ENCODE measurements at regions not wholly inside any gene's neighbourhood (a gene's known extent, or its start where the extent isn't known, plus 50 kb on each side); places are given as distances from the start of the nearest gene placed in this dataset.
"Not testable (repeated sequence)": the region's sequence is repeated elsewhere in the genome, so short reads cannot be mapped to it uniquely, and the experiment has no call there.

DNA sequence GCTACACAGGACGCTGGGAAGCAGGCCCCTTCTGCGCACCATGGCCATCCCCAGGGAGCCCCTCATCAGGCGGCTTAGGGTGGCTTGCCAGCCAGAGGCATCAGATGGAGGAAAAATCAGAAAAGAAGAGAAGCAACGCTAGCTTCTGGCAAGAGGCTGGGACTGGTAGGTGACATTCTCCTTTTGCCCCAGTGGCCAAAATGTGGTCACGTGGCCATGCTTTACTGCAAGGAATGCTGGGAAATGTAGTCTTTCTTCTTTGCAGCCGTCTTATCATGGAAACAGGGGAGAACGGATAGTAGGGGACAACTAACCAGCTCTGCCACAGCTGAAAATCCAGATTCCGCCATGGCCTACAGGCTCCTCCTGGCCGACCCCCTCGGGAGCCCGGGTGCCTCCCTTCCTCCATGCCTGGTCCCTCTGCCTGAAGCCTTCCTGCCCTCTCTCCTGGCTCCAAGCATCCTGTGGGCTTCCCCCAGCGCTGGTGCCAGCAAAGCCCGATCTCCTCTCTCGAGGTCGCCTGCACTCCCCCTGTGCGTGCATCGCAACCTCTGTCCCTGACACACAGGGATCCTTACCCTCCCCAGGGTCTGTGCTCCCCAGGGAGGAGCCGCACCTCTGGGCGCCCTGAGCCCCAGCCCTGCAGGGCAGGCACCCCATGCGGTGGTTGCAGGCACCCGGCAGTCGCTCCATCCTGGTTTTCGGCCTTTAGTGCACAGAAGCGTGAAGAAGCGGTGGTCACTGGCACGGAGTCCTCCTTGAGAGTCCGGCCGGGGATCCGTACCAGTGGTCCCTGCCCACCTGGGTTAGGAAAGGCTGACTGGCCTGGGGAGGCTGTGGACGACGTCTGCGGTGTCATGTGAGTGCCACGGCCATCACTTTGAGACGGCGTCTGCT lies 307.7 kb downstream of the TP53TG3F start:
- H3K27ac ChIP-seq; H3K4me1 ChIP-seq; H3K4me3 ChIP-seq; H3K27me3 ChIP-seq; H3K9ac ChIP-seq; H3K36me3 ChIP-seq; H3K9me3 ChIP-seq (replicated peaks in 1 of 11); H4K20me1 ChIP-seq; H3K4me2 ChIP-seq: not testable (repeated sequence)

DNA sequence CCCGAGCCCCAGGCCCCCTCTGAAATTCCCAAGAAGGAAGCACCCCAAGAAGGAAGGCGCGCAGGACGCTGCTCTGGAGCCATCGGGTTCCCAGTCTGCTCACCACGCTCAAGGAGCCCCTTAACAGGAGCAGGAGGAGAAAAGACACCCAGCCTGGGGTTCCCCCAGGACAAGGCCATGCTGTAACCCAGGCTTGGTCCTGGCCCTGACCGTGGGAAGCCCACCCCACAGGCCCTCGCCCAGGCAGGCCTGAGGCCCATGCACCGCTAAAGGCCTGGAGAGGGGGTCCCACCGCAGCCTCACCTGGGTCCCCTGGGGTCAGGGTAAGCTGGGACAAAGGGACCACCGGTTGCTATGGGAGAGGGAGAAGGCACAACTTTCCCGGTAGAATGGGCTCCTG lies 309.3 kb downstream of the TP53TG3F start:
- H3K9me3 ChIP-seq (replicated peaks in 1 of 11); H3K36me3 ChIP-seq; H3K4me2 ChIP-seq; H4K20me1 ChIP-seq; H3K4me3 ChIP-seq; H3K27ac ChIP-seq; H3K4me1 ChIP-seq; H3K27me3 ChIP-seq; H3K9ac ChIP-seq: not testable (repeated sequence)

DNA sequence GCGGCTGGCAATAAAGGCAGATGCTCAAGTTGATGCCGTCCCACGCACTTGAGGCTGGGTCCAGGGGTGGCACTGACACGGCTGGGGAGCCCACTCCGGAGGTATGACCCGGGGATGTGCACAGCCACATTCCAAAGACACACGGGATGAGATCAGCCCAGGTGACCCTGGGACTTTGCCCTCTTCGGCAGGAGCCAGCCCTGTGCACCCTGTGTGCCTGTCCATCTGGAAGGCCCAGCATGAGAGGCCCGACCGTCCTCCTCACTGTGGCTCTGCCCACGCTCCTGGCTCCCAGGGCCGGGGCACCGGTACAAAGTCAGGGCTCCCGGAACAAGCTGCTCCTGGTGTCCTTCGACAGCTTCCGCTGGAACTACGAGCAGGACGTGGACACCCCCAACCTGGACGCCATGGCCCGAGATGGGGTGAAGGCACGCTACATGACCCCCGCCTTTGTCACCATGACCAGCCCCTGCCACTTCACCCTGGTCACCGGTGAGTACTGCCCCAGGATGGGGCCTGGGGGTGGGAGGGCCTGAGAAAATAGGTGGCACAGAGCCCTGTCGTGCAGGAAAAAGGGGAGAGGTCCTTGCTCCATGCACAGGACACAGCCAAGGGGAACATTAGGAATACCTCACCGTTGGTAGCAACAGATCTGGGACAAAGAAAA lies 309.9 kb downstream of the TP53TG3F start:
- H3K27ac ChIP-seq; H3K9me3 ChIP-seq (replicated peaks in 1 of 11); H3K27me3 ChIP-seq; H3K4me3 ChIP-seq; H3K36me3 ChIP-seq; H3K4me1 ChIP-seq; H4K20me1 ChIP-seq; H3K4me2 ChIP-seq; H3K9ac ChIP-seq: not testable (repeated sequence)

DNA sequence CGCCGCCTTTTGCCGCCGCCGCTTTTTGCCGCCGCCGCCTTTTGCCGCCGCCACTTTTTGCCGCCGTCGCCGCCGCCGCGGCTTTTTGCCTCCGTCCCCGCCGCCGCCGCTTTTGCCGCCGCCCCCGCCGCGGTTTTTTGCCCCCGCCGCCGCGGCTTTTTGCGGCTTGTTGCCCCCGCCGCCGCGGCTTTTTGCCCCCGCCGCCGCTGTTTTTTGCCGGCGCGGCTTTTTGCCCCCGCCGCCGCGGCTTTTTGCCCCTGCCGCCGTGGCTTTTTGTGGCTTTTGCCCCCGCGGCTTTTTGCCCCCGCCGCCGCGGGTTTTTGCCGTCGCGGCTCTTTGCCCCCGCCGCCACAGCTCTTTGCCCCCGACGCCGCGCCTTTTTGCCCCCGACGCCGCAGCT lies 311.1 kb downstream of the TP53TG3F start:
- not testable (repeated sequence) for H3K4me3 ChIP-seq; H3K27ac ChIP-seq; H4K20me1 ChIP-seq; H3K36me3 ChIP-seq; H3K9me3 ChIP-seq (replicated peaks in 1 of 11); H3K4me2 ChIP-seq; H3K9ac ChIP-seq; H3K4me1 ChIP-seq; H3K27me3 ChIP-seq

DNA sequence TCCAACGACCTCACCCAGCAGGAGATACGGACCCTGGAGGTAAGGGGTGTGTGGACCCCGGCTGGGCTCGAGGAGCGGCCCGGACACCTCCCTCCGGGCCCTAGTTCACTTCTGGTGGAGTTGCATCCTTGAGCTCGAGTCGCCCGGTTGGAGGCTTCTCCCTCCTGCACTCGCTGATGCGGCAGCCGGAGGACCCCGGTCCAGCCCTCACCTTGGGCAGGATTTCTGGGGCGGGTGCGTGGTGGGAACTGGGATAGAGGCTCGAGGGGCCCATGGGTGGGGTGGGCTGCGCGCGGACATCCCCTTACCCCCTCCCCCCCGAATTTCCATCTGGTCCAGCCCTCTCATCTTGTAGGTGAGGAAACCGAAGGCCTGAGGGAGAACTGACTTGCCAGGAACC lies 311.8 kb downstream of the TP53TG3F start:
- not testable (repeated sequence) for H3K4me1 ChIP-seq; H3K36me3 ChIP-seq; H3K4me3 ChIP-seq; H3K9ac ChIP-seq; H3K9me3 ChIP-seq (replicated peaks in 1 of 11); H3K27me3 ChIP-seq; H4K20me1 ChIP-seq; H3K4me2 ChIP-seq; H3K27ac ChIP-seq

DNA sequence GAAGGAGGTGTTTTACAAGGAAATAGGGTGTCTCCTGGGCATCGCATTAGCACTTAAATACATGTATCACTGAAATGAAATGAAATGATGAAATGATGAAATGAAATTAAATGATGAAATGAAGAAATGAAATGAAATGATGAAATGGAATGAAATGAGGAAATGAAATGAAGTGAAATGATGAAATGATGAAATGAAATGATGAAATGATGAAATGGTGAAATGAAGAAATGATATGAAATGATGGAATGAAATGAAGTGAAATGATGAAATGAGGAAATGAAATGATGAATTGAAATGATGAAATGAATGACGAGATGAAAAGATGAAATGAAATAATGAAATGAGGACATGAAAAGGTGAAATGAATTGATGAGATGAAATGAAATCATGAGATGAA lies 314.6 kb downstream of the TP53TG3F start:
- not testable (repeated sequence) for H3K9me3 ChIP-seq (replicated peaks in 1 of 11); H3K4me1 ChIP-seq; H3K27me3 ChIP-seq; H4K20me1 ChIP-seq; H3K9ac ChIP-seq; H3K4me3 ChIP-seq; H3K4me2 ChIP-seq; H3K36me3 ChIP-seq; H3K27ac ChIP-seq

DNA sequence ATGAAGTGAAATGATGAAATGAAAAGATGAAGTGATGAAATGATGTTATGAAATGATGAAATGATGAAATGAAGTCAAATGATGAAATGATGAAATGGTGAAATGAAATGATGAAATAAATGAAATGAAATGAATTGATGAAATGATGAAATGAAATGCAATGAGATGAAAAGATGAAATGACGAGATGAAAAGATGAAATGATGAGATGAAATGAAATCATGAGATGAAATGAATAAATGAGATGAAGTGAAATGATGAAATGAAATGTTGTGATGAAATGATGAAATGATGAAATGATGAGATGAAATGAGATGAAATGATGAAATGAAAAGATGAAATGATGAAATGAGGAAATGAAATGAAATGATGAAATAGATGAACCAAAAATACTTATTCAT lies 315.3 kb downstream of the TP53TG3F start:
- H3K4me2 ChIP-seq; H3K36me3 ChIP-seq; H4K20me1 ChIP-seq; H3K4me1 ChIP-seq; H3K9me3 ChIP-seq (replicated peaks in 1 of 11); H3K27me3 ChIP-seq; H3K4me3 ChIP-seq; H3K27ac ChIP-seq; H3K9ac ChIP-seq: not testable (repeated sequence)

DNA sequence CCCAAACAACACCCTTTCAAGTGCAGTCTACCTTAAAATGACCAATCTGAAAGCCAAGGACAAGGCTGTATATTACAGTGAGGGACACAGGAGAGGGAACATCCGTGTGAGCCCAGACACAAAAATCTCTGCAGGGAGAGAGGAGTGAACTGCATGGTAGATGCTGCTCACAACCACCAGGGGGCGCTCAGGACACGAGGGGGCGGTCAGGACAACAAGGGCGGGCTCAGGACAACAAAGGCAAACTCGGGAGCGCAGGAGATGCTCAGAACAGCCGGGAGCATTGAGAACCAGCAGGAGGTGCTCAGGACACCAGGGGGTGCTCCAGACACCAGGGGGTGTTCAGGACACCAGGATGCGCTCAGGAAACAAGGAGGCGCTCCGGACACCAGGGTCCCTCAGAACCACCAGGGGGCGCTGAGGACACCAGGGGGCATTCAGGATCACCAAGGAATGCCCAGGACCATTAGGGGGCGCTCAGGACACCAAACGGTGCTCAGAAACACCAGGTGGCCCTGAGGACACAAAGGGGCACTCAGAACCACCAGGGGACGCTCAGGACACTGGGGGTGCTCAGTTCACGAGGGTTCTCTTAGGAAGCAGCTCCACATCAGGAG lies 357.0 kb downstream of the TP53TG3F start:
- H3K4me3 ChIP-seq; H3K4me2 ChIP-seq; H3K9ac ChIP-seq; H3K4me1 ChIP-seq; H3K9me3 ChIP-seq (replicated peaks in 1 of 11); H4K20me1 ChIP-seq; H3K27ac ChIP-seq; H3K27me3 ChIP-seq; H3K36me3 ChIP-seq: not testable (repeated sequence)

DNA sequence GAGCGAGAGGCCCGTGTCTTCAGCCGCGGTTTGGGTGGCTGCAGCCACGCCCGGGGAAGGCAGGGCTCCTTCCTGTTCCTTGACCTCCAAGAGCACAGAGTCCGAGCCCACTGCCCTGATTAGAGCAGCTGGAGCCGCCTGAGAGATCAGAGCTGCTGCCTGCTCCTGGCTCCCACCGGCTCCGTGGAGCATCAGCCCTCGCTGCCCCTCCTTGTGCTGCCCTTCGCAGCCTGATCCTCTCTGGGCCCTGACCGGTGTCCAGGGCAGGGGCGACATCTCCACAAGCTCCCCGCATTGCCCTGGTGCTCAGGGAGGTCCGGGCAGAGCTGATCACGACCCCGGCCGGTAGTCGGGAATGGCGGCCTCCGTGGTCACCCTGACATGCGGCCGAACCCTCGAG lies 365.3 kb downstream of the TP53TG3F start:
- H3K4me3 ChIP-seq; H3K27ac ChIP-seq; H3K9ac ChIP-seq; H3K4me1 ChIP-seq; H3K9me3 ChIP-seq (replicated peaks in 1 of 11); H3K4me2 ChIP-seq; H4K20me1 ChIP-seq; H3K36me3 ChIP-seq; H3K27me3 ChIP-seq: not testable (repeated sequence)

DNA sequence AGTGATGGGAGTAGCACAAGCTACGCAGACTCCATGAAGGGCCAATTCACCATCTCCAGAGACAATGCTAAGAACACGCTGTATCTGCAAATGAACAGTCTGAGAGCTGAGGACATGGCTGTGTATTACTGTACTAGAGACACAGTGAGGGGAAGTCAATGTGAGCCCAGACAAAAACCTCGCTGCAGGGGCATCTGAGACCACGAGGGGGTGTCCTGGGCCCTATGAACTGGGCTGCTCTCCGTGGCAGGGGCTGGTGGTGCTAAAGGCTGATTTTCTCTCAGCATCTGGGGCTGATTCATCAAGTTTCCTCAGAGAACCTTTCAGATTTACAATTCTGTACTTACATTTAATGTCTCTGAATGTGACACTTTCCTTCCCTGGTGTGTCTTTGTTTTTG lies 368.1 kb downstream of the TP53TG3F start:
- not testable (repeated sequence) for H3K4me2 ChIP-seq; H3K27me3 ChIP-seq; H3K9ac ChIP-seq; H3K4me1 ChIP-seq; H3K9me3 ChIP-seq (replicated peaks in 1 of 11); H3K27ac ChIP-seq; H3K4me3 ChIP-seq; H3K36me3 ChIP-seq; H4K20me1 ChIP-seq

DNA sequence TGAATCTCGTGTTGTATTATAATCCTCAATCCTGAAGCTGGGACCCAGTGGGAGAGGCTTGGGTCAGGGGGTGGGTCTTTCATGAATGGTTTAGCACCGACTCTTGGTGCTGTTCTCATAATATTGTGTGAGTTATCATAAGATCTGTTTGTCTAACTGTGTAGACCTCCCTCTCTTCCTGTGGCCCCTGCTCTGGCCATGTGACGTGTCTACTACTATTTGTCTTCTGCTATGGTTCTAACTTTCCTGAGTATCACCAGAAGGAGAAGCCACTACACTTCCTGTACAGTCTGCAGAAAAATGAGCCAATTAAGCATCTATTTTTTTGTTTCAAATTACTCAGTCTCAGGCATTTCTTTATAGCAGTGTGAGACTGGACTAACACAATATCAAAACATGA lies 379.7 kb downstream of the TP53TG3F start:
- H3K4me3 ChIP-seq; H3K27me3 ChIP-seq; H3K27ac ChIP-seq; H3K9me3 ChIP-seq (replicated peaks in 1 of 11); H3K4me1 ChIP-seq; H4K20me1 ChIP-seq; H3K4me2 ChIP-seq; H3K36me3 ChIP-seq; H3K9ac ChIP-seq: not testable (repeated sequence)

DNA sequence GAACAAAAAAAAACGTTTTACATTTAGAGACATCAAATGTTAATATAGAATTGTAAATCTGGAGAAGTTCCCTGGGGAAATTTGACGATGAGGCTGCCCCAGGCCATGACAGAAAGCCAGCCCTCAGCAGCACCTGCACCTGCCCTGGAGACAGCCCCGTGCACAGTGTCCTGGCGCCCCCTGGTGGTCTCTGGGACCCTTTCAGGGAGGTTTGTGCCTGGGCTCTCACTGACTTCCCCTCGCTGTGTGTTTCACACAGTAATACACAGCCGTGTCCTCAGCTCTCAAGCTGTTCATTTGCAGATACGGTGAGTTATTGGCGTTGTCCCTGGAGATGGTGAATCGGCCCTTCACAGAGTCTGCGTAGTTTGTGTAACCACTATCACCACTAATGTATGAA lies 385.1 kb downstream of the TP53TG3F start:
- not testable (repeated sequence) for H3K9ac ChIP-seq; H3K4me3 ChIP-seq; H3K27me3 ChIP-seq; H4K20me1 ChIP-seq; H3K4me1 ChIP-seq; H3K36me3 ChIP-seq; H3K27ac ChIP-seq; H3K9me3 ChIP-seq (replicated peaks in 1 of 11); H3K4me2 ChIP-seq
